H9 (cell line): ENCODE measurements at regions not wholly inside any gene's neighbourhood (a gene's known extent, or its start where the extent isn't known, plus 50 kb on each side); places are given as distances from the start of the nearest gene placed in this dataset.
"Not testable (repeated sequence)": the region's sequence is repeated elsewhere in the genome, so short reads cannot be mapped to it uniquely, and the experiment has no call there.

Experiments used
- DNase-seq: peaks from one replicate; pipeline ENCODE4 v3.0.0-alpha.2; 2017
- H2AFZ ChIP-seq: one replicate; pipeline ENCODE4 v1.6.1; 2013; ENCODE audit warnings: mild to moderate bottlenecking, low read length, control low read depth, moderate library complexity
- H2AK5ac ChIP-seq: 2 replicates; pipeline ENCODE4 v1.6.1; 2013; ENCODE audit warnings: low read length, control low read depth, mixed read lengths; ENCODE audit not compliant: insufficient read length
- H2BK120ac ChIP-seq: one replicate; pipeline ENCODE4 v1.6.1; 2013; ENCODE audit warnings: low read depth, mild to moderate bottlenecking, low read length, control low read depth, inconsistent platforms; ENCODE audit not compliant: poor library complexity, severe bottlenecking
- H2BK12ac ChIP-seq: 2 replicates; pipeline ENCODE4 v1.6.1; 2013; ENCODE audit warnings: low read length, control low read depth, mixed read lengths, low read depth; ENCODE audit not compliant: insufficient read length
- H2BK15ac ChIP-seq: 2 replicates; pipeline ENCODE4 v1.6.1; 2013; ENCODE audit warnings: low read depth, low read length, control low read depth
- H2BK20ac ChIP-seq: one replicate; pipeline ENCODE4 v1.6.1; 2013; ENCODE audit warnings: low read depth, mild to moderate bottlenecking, low read length, control low read depth, inconsistent platforms; ENCODE audit not compliant: poor library complexity, severe bottlenecking
- H2BK5ac ChIP-seq: 2 replicates; pipeline ENCODE4 v1.6.1; 2013; ENCODE audit warnings: low read length, control low read depth, mixed read lengths; ENCODE audit not compliant: insufficient read length
- H3K14ac ChIP-seq: 2 replicates; pipeline ENCODE4 v1.6.1; 2013; ENCODE audit warnings: low read length, control low read depth; ENCODE audit not compliant: insufficient read depth
- H3K18ac ChIP-seq: 2 replicates; pipeline ENCODE4 v1.6.1; 2013; ENCODE audit warnings: low read depth, mild to moderate bottlenecking, mixed read lengths, low read length, control low read depth; ENCODE audit not compliant: insufficient read length
- H3K23ac ChIP-seq: 2 replicates; pipeline ENCODE4 v1.6.1; 2013; ENCODE audit warnings: low read length, control low read depth, mixed read lengths, low read depth; ENCODE audit not compliant: insufficient read length
- H3K23me2 ChIP-seq: 2 replicates; pipeline ENCODE4 v1.6.1; 2013; ENCODE audit warnings: low read depth, mild to moderate bottlenecking, mixed read lengths, low read length, control low read depth; ENCODE audit not compliant: insufficient read length, poor library complexity, severe bottlenecking
- H3K27ac ChIP-seq: 2 replicates; pipeline ENCODE4 v1.5.1; 2013; ENCODE audit warnings: low read length, control low read depth, mixed read lengths, low read depth; ENCODE audit not compliant: insufficient read length
- H3K27me3 ChIP-seq: 2 replicates; pipeline ENCODE4 v1.6.1; 2013; ENCODE audit warnings: low read length, control low read depth, inconsistent platforms; ENCODE audit not compliant: insufficient read depth
- H3K4ac ChIP-seq: 2 replicates; pipeline ENCODE4 v1.6.1; 2013; ENCODE audit warnings: low read depth, mild to moderate bottlenecking, control low read depth, inconsistent platforms, low read length, moderate library complexity
- H3K4me1 ChIP-seq: 2 replicates; pipeline ENCODE4 v1.6.1; 2013; ENCODE audit warnings: low read length, control low read depth, inconsistent platforms; ENCODE audit not compliant: insufficient read depth
- H3K4me2 ChIP-seq: 2 replicates; pipeline ENCODE4 v1.6.1; 2013; ENCODE audit warnings: low read length, control low read depth, mixed read lengths; ENCODE audit not compliant: insufficient read length, insufficient read depth
- H3K56ac ChIP-seq: 2 replicates; pipeline ENCODE4 v1.6.1; 2013; ENCODE audit warnings: low read depth, mild to moderate bottlenecking, mixed read lengths, low read length, control low read depth; ENCODE audit not compliant: insufficient read length
- H3K79me1 ChIP-seq: 2 replicates; pipeline ENCODE4 v1.6.1; 2013; ENCODE audit warnings: low read depth, mild to moderate bottlenecking, moderate library complexity, low read length, control low read depth, inconsistent platforms; ENCODE audit not compliant: insufficient read depth, poor library complexity, severe bottlenecking
- H3K79me2 ChIP-seq: 2 replicates; pipeline ENCODE4 v1.6.1; 2013; ENCODE audit warnings: low read length, control low read depth, inconsistent platforms; ENCODE audit not compliant: insufficient read depth
- H3K9ac ChIP-seq: 2 replicates; pipeline ENCODE4 v1.6.1; 2013; ENCODE audit warnings: low read length, control low read depth, mixed read lengths; ENCODE audit not compliant: insufficient read length; ENCODE audit errors: extremely low read depth
- H3K9me3 ChIP-seq: one replicate; pipeline ENCODE4 v1.6.1; 2013; ENCODE audit warnings: low read depth, low read length, inconsistent platforms; ENCODE audit not compliant: control insufficient read depth
- H3T11ph ChIP-seq: one replicate; pipeline ENCODE4 v1.6.1; 2013; ENCODE audit warnings: mild to moderate bottlenecking, low read length, control low read depth, inconsistent platforms
- H4K20me1 ChIP-seq: one replicate; pipeline ENCODE4 v1.6.1; 2013; ENCODE audit not compliant: control insufficient read depth, insufficient read length, insufficient read depth
- H4K5ac ChIP-seq: 2 replicates; pipeline ENCODE4 v1.6.1; 2013; ENCODE audit warnings: low read depth, mild to moderate bottlenecking, mixed read lengths, low read length, control low read depth; ENCODE audit not compliant: insufficient read length
- H4K8ac ChIP-seq: replicated peaks from 2 replicates; pipeline ENCODE4 v1.6.1; 2013; ENCODE audit warnings: low read length, control low read depth, mixed read lengths, low read depth; ENCODE audit not compliant: insufficient read length
- H4K91ac ChIP-seq: 2 replicates; pipeline ENCODE4 v1.6.1; 2013; ENCODE audit warnings: low read depth, mild to moderate bottlenecking, moderate library complexity, mixed read lengths, low read length, control low read depth; ENCODE audit not compliant: insufficient read length
- H3K27ac Mint-ChIP-seq, 3 experiments: 2 replicates in 2 of 3; 3 replicates in 1 of 3; pipeline ENCODE4 v1.8.0; 2020 to 2021; ENCODE audit warnings: mixed read lengths in 3 of 3, mild to moderate bottlenecking in 1 of 3, moderate library complexity in 1 of 3
- H3K27me3 Mint-ChIP-seq: 2 replicates; pipeline ENCODE4 v1.8.0; 2021; ENCODE audit warnings: low read depth, mild to moderate bottlenecking, moderate library complexity, mixed read lengths
- H3K36me3 Mint-ChIP-seq, 3 experiments: 2 replicates in 2 of 3; 3 replicates in 1 of 3; pipeline ENCODE4 v1.8.0; 2020 to 2021; ENCODE audit warnings: low read depth in 3 of 3, mixed read lengths in 3 of 3; ENCODE audit not compliant: insufficient read depth in 1 of 3
- H3K4me1 Mint-ChIP-seq, 2 experiments: 2 replicates each; pipeline ENCODE4 v1.8.0; 2020; ENCODE audit warnings: mixed read lengths in 2 of 2
- H3K4me3 Mint-ChIP-seq, 2 experiments: 2 replicates in 1 of 2; 3 replicates in 1 of 2; pipeline ENCODE4 v1.8.0; 2020 to 2021; ENCODE audit warnings: mild to moderate bottlenecking in 2 of 2, mixed read lengths in 2 of 2, moderate library complexity in 1 of 2
- H3K9me3 Mint-ChIP-seq, 2 experiments: 2 replicates in 1 of 2; 3 replicates in 1 of 2; pipeline ENCODE4 v1.8.0; 2020; ENCODE audit warnings: mild to moderate bottlenecking in 2 of 2, mixed read lengths in 2 of 2, moderate library complexity in 1 of 2
- WGBS: extraction: QIAGEN DNeasy Blood & Tissue Kit; methylation state at CpG from one replicate; pipeline ENCODE4 v1.1.7; 2013; ENCODE audit warnings: missing lambda C conversion rate, low lambda C conversion rate, mixed read lengths; ENCODE audit not compliant: insufficient read length; ENCODE audit errors: extremely low coverage; 5-methylcytosine and 5-hydroxymethylcytosine counted together

DNA sequence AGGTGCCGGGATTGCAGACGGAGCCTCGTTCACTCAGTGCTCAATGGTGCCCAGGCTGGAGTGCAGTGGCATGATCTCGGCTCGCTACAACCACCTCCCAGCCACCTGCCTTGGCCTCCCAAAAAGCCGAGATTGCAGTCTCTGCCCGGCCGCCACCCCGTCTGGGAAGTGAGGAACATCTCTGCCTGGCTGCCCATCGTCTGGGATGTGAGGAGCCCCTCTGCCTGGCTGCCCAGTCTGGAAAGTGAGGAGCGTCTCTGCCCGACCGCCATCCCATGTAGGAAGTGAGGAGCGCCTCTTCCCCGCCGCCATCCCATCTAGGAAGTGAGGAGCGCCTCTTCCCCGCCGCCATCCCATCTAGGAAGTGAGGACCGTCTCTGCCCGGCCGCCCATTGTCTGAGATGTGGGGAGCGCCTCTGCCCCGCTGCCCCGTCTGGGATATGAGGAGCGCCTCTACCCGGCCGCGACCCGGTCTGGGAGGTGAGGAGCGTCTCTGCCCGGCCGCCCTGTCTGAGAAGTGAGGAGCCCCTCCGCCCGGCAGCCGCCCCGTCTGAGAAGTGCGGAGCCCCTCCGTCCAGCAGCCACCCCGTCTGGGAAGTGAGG is 375.1 kb upstream of the FRG2C start:
- not testable (repeated sequence) for H3K27ac ChIP-seq, H2BK120ac ChIP-seq, H4K91ac ChIP-seq, H3T11ph ChIP-seq, H3K4me2 ChIP-seq, H3K4ac ChIP-seq, H3K23me2 ChIP-seq, H2BK5ac ChIP-seq, H3K27me3 ChIP-seq, H2BK15ac ChIP-seq, H3K36me3 Mint-ChIP-seq, H3K79me1 ChIP-seq, H3K27ac Mint-ChIP-seq, H3K79me2 ChIP-seq, H3K9ac ChIP-seq, H3K23ac ChIP-seq, DNase-seq, H2AFZ ChIP-seq, H2BK20ac ChIP-seq, H3K4me1 ChIP-seq, H3K18ac ChIP-seq, H4K8ac ChIP-seq, H3K56ac ChIP-seq, H3K4me3 Mint-ChIP-seq, H3K4me1 Mint-ChIP-seq, H3K9me3 ChIP-seq, H4K20me1 ChIP-seq, H2AK5ac ChIP-seq, H4K5ac ChIP-seq, H3K14ac ChIP-seq, H2BK12ac ChIP-seq
- Mint-ChIP-seq H3K9me3 (peaks cover 7 to 14% of the 10 kb centered on the region in 2 experiments), H3K27me3 (peaks cover 10% of the 10 kb centered on the region)
- no CpG with 5 or more reads among the region's 40 CpGs for WGBS
